Right atrium auricular region (tissue), 2 donors: ENCODE measurements at regions not wholly inside any gene's neighbourhood (a gene's known extent, or its start where the extent isn't known, plus 50 kb on each side); places are given as distances from the start of the nearest gene placed in this dataset.

ENCODE experiments used
- DNase-seq: peaks from one replicate; pipeline ENCODE4 v3.0.0-alpha.2; 2019; ENCODE audit warnings: low spot score
- H3K27ac ChIP-seq, 2 donors: fragments of 200-600 bp; sonication (generic); 1 replicate in 1 of 2; 2 replicates in 1 of 2; pipeline ENCODE4 v1.5.1; 2016 to 2019
- H3K27me3 ChIP-seq, 2 donors: fragments of 200-600 bp; sonication (generic); one replicate each; pipeline versions ENCODE4 v1.5.1 to v1.6.0; 2017 to 2019
- H3K36me3 ChIP-seq: fragments of 200-600 bp; sonication (generic); one replicate; pipeline ENCODE4 v1.5.1; 2016
- H3K4me1 ChIP-seq, 2 donors: fragments of 200-600 bp; sonication (generic); one replicate each; pipeline versions ENCODE4 v1.5.1 to v1.6.0; 2017 to 2019
- H3K4me3 ChIP-seq, 2 donors: fragments of 200-600 bp; sonication (generic); 1 replicate in 1 of 2; 2 replicates in 1 of 2; pipeline ENCODE4 v1.5.1; 2017 to 2019; ENCODE audit warnings: mild to moderate bottlenecking in 1 of 2, moderate library complexity in 1 of 2
- H3K9me3 ChIP-seq, 2 donors: fragments of 200-600 bp; sonication (generic); one replicate each; pipeline ENCODE4 v1.5.1; 2019
- CTCF ChIP-seq, 2 donors: fragments of 200-600 bp; sonication (generic); IDR thresholded peaks; one replicate each; pipeline ENCODE4 v1.5.1; 2019; ENCODE audit warnings: antibody characterized with exemption in 2 of 2

DNA sequence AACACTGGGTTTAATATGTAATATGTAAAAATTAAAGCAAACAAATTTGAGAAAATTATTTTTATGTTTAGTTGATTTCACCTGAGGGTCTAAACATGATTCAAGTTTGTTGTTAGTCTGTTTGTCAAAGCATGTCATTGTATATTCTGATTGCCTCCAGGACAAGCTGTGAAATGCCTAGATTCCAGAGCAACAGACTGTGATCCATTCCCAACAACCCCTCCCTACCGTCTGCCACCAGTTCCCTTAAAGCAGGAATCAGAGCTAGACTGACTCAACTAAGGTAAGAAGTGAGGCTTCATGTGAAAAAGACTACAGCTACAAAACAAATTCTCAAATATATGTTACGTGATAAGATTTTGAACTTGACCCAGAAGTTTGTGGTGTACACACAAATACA, 304.2 kb downstream of the RAB38 start:
- no peak for DNase-seq
- Histone ChIP-seq H3K4me1 (no peaks in the 10 kb centered on the region), H3K27me3 (no peaks in the 10 kb centered on the region), H3K36me3 (no peaks in the 10 kb centered on the region), H3K9me3 (no peaks in the 10 kb centered on the region), H3K4me3 (no peak overlapping the region), H3K27ac (no peak overlapping the region)
- TF ChIP-seq CTCF (IDR thresholded peaks at IDR 0.05), result no peak

DNA sequence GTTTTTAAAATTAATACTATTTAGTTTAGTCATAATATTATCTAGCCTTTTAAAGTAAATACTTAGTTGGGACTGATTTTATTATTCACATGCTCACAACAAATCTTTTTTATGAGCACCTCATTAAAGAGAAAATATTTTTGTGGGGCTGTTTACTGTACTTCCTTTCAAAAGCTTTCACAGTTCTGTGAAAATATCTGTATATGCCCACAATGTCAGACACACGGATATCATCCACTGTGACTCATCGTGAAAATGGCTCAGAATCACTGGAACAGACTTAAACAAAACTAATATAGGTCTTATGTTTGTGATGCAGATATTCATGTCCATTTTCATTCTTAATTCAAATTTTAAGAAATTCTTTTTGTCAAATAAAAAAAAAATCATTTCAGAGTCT, 305.2 kb downstream of the RAB38 start:
- no peak for DNase-seq
- Histone ChIP-seq H3K4me1 (no peaks in the 10 kb centered on the region), H3K27ac (no peak overlapping the region), H3K9me3 (no peaks in the 10 kb centered on the region), H3K27me3 (no peaks in the 10 kb centered on the region), H3K4me3 (no peak overlapping the region), H3K36me3 (no peaks in the 10 kb centered on the region)
- no peak for TF ChIP-seq CTCF (IDR thresholded peaks at IDR 0.05)

DNA sequence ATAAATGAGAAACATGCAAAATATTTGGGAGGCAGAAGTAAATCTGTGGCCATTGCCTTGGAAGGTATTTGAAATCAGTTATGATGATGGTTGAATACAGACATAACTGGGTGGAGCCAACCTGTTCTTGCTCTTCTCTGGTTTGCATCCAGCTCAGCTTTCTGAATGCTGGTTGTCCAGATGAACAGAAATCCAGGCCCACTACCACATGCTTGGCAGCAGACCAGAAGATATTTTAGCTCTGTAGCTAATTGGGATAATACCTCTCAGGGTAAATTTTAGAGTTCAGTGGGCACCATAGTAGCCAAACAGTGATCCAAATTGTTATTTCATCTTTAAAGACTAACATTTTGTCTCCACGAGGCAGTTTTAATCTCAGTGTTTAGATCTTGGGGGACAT, 308.3 kb downstream of the RAB38 start:
- Histone ChIP-seq H3K4me3 (no peak overlapping the region), H3K27ac (no peak overlapping the region), H3K36me3 (no peaks in the 10 kb centered on the region), H3K4me1 (no peaks in the 10 kb centered on the region), H3K27me3 (no peaks in the 10 kb centered on the region), H3K9me3 (no peaks in the 10 kb centered on the region)
- no peak for TF ChIP-seq CTCF (IDR thresholded peaks at IDR 0.05)
- DNase-seq, result no peak

DNA sequence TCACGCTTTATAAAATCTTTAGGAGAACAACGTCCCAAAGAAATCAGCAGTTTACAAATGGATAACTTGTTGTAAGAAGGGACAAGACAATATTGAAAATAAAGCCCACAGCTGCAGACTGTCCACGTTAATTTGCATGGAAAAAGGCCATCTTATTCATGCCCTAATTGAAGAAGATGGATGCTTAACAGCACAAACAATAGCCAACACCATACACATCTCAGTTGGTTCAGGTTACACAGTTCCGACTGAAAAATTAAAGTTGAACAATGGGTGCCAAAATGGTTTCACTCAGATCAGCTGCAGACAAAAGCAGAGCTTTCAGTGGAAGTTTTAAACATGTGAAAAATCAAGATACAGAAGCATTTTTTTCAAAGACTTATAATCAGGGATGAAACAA, 314.2 kb downstream of the RAB38 start:
- H3K36me3 ChIP-seq, result no peaks in the 10 kb centered on the region
- H3K27ac ChIP-seq, result no peak overlapping the region
- TF ChIP-seq CTCF (IDR thresholded peaks at IDR 0.05), result no peak
- no peak for DNase-seq
- H3K4me1 ChIP-seq, result no peaks in the 10 kb centered on the region
- no peak overlapping the region for H3K4me3 ChIP-seq
- H3K9me3 ChIP-seq, result no peaks in the 10 kb centered on the region
- H3K27me3 ChIP-seq, result no peaks in the 10 kb centered on the region

DNA sequence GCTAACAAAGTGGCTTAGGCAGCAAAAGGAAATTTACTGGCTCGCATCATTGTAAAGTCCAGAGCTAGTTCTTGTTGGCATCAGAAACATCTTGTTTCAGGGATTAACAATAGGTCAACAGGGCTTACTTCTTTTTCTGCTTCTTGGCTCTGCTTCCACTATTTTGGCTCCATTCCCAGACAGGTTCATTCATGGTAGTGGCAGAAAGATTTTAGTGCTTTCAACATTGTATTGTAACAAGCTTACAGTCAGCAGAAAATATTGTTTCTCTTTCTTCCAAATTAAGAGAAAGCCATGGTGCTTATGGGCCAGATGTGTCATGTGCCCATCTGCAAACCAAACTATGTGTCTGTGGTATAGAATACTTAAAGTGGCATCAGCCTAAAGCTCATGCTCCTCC, 315.6 kb downstream of the RAB38 start:
- Histone ChIP-seq H3K36me3 (no peaks in the 10 kb centered on the region), H3K27ac (no peak overlapping the region), H3K4me1 (no peaks in the 10 kb centered on the region), H3K9me3 (no peaks in the 10 kb centered on the region), H3K4me3 (no peak overlapping the region), H3K27me3 (no peaks in the 10 kb centered on the region)
- DNase-seq, result no peak
- TF ChIP-seq CTCF (IDR thresholded peaks at IDR 0.05), result no peak

GRCh38 chr11:87851827-87852226, 323.4 kb downstream of the RAB38 start:
- Histone ChIP-seq H3K27me3 (no peaks in the 10 kb centered on the region), H3K36me3 (no peaks in the 10 kb centered on the region), H3K9me3 (no peaks in the 10 kb centered on the region), H3K4me3 (no peak overlapping the region), H3K27ac (no peak overlapping the region), H3K4me1 (no peaks in the 10 kb centered on the region)
- no peak for TF ChIP-seq CTCF (IDR thresholded peaks at IDR 0.05)
- DNase-seq, result no peak
